NCI-H524 treated with DMSO at 0.1 percent for 48 hours (cell line): ENCODE measurements at regions not wholly inside any gene's neighbourhood (a gene's known extent, or its start where the extent isn't known, plus 50 kb on each side); places are given as distances from the start of the nearest gene placed in this dataset.

Experiments used
- DNase-seq: peaks from one replicate; lab custom pipeline; 2025; lab: John Stamatoyannopoulos, UW

- DNase-seq: peak; percentile 9
Measured at GRCh38 chr7:124497176-124497575, 268.4 kb downstream of the GPR37 start.

- no peak for DNase-seq
Measured at GRCh38 chr7:124489925-124490324, 275.7 kb downstream of the GPR37 start.

- no peak for DNase-seq
Measured at GRCh38 chr7:124489082-124489819, 276.3 kb downstream of the GPR37 start.

- no peak for DNase-seq
Measured at GRCh38 chr7:124482229-124482628, 283.4 kb downstream of the GPR37 start.

- DNase-seq: no peak
Measured at GRCh38 chr7:124480821-124481290, 284.7 kb downstream of the GPR37 start.

- DNase-seq: peak; percentile 56
Measured at GRCh38 chr7:124480036-124480820, 285.4 kb downstream of the GPR37 start.

- no peak for DNase-seq
Measured at GRCh38 chr7:124462249-124462648, 303.3 kb downstream of the GPR37 start.

- no peak for DNase-seq
Measured at GRCh38 chr7:124460555-124460954, 305.0 kb downstream of the GPR37 start.

- DNase-seq: no peak
Measured at GRCh38 chr7:124460056-124460450, 305.5 kb downstream of the GPR37 start.

- no peak for DNase-seq
Measured at GRCh38 chr7:124459101-124460055, 306.2 kb downstream of the GPR37 start.

- no peak for DNase-seq
Measured at GRCh38 chr7:124457841-124458240, 307.8 kb downstream of the GPR37 start.

- DNase-seq: no peak
Measured at GRCh38 chr7:124456286-124456685, 309.3 kb downstream of the GPR37 start.

GRCh38 chr7:124452186-124452585 is 313.4 kb downstream of the GPR37 start:
- no peak for DNase-seq

- no peak for DNase-seq
Measured at GRCh38 chr7:124449896-124450295, 315.7 kb downstream of the GPR37 start.

- no peak for DNase-seq
Measured at GRCh38 chr7:124444696-124445480, 320.7 kb downstream of the GPR37 start.

GRCh38 chr7:124443762-124444161 is 321.8 kb downstream of the GPR37 start:
- DNase-seq: no peak

GRCh38 chr7:124440081-124440480 is 325.5 kb downstream of the GPR37 start:
- DNase-seq: no peak

- DNase-seq: no peak
Measured at GRCh38 chr7:124432009-124432578, 333.5 kb downstream of the GPR37 start.

- DNase-seq: no peak
Measured at GRCh38 chr7:124429923-124430322, 335.7 kb downstream of the GPR37 start.

- no peak for DNase-seq
Measured at GRCh38 chr7:124428781-124429180, 336.8 kb downstream of the GPR37 start.

- no peak for DNase-seq
Measured at GRCh38 chr7:124426621-124427020, 339.0 kb downstream of the GPR37 start.
